Liver (tissue), 8 donors: ENCODE measurements at regions not wholly inside any gene's neighbourhood (a gene's known extent, or its start where the extent isn't known, plus 50 kb on each side); places are given as distances from the start of the nearest gene placed in this dataset.

Source experiments
- DNase-seq: peaks from one replicate; pipeline ENCODE4 v3.0.0-alpha.2; 2017; ENCODE audit warnings: low spot score
- H3K27ac ChIP-seq, 2 donors: one replicate each; pipeline ENCODE4 v1.7.0; 2013; ENCODE audit warnings: inconsistent platforms in 2 of 2, low read length in 2 of 2, control low read depth in 1 of 2, low read depth in 1 of 2, mild to moderate bottlenecking in 1 of 2
- H3K27me3 ChIP-seq, 4 donors: one replicate each; pipeline versions ENCODE4 v1.6.1 to v1.7.0; 2013; ENCODE audit warnings: low read length in 3 of 4, inconsistent platforms in 1 of 4, mild to moderate bottlenecking in 1 of 4, moderate library complexity in 1 of 4; ENCODE audit not compliant: control insufficient read depth in 4 of 4, insufficient read depth in 4 of 4
- H3K36me3 ChIP-seq, 4 donors: one replicate each; pipeline versions ENCODE4 v1.6.1 to v1.7.0; 2013; ENCODE audit warnings: low read length in 3 of 4, mild to moderate bottlenecking in 3 of 4, low read depth in 1 of 4, moderate library complexity in 1 of 4; ENCODE audit not compliant: control insufficient read depth in 4 of 4, insufficient read depth in 3 of 4
- H3K4me1 ChIP-seq, 4 donors: one replicate each; pipeline versions ENCODE4 v1.6.1 to v1.7.0; 2013; ENCODE audit warnings: low read length in 3 of 4, mild to moderate bottlenecking in 3 of 4, moderate library complexity in 1 of 4; ENCODE audit not compliant: control insufficient read depth in 4 of 4, insufficient read depth in 4 of 4
- H3K4me3 ChIP-seq, 3 donors: one replicate each; pipeline versions ENCODE4 v1.6.1 to v1.7.0; 2013; ENCODE audit warnings: low read length in 3 of 3, control low read depth in 1 of 3, low read depth in 1 of 3, mild to moderate bottlenecking in 1 of 3
- H3K9ac ChIP-seq, 2 donors: one replicate each; pipeline ENCODE4 v1.7.0; 2013; ENCODE audit warnings: low read length in 2 of 2, mild to moderate bottlenecking in 2 of 2, moderate library complexity in 2 of 2, control low read depth in 1 of 2, low read depth in 1 of 2
- H3K9me3 ChIP-seq, 4 donors: one replicate each; pipeline versions ENCODE4 v1.6.1 to v1.7.0; 2013; ENCODE audit warnings: low read length in 3 of 4; ENCODE audit not compliant: control insufficient read depth in 4 of 4
- CTCF ChIP-seq: fragments of 150-350 bp; IDR thresholded peaks from 2 replicates; pipeline ENCODE4 v1.5.1; 2017; ENCODE audit warnings: improper control_type of control experiment, low read depth, low read length; ENCODE audit not compliant: missing input control
- EGR1 ChIP-seq, 2 donors: IDR thresholded peaks; 2 replicates each; pipeline ENCODE4 v1.6.1; 2016 to 2018; ENCODE audit warnings: antibody characterized with exemption in 2 of 2, low read depth in 2 of 2
- FOXA1 ChIP-seq: IDR thresholded peaks from 2 replicates; pipeline ENCODE4 v1.6.1; 2016; ENCODE audit warnings: antibody characterized with exemption
- FOXA2 ChIP-seq: IDR thresholded peaks from 2 replicates; pipeline ENCODE4 v1.6.1; 2016; ENCODE audit warnings: antibody characterized with exemption
- GABPA ChIP-seq, 2 donors: IDR thresholded peaks in 1 of 2; conservative IDR thresholded peaks in 1 of 2; 2 replicates each; pipeline ENCODE4 v1.6.1; 2016; ENCODE audit warnings: antibody characterized with exemption in 2 of 2, mild to moderate bottlenecking in 1 of 2, moderate library complexity in 1 of 2
- JUND ChIP-seq, 2 donors: IDR thresholded peaks; 2 replicates each; pipeline ENCODE4 v1.6.1; 2016; ENCODE audit warnings: antibody characterized with exemption in 2 of 2
- MAX ChIP-seq: IDR thresholded peaks from 2 replicates; pipeline ENCODE4 v1.6.1; 2016; ENCODE audit warnings: antibody characterized with exemption
- RAD21 ChIP-seq, 2 donors: IDR thresholded peaks; 2 replicates each; pipeline ENCODE4 v1.6.1; 2016; ENCODE audit warnings: antibody characterized with exemption in 2 of 2, mild to moderate bottlenecking in 2 of 2
- REST ChIP-seq: IDR thresholded peaks from 2 replicates; pipeline ENCODE4 v1.6.1; 2016; ENCODE audit warnings: antibody characterized with exemption, mild to moderate bottlenecking
- YY1 ChIP-seq: IDR thresholded peaks from 2 replicates; pipeline ENCODE4 v1.6.1; 2016; ENCODE audit warnings: antibody characterized with exemption, mild to moderate bottlenecking
- WGBS: extraction: QIAGEN DNeasy Blood & Tissue Kit; methylation state at CpG from one replicate; pipeline ENCODE4 v1.1.7; 2013; 5-methylcytosine and 5-hydroxymethylcytosine counted together
- TF ChIP-seq, protein P1 (sequence below): IDR thresholded peaks from 2 replicates; pipeline ENCODE4 v1.6.1; 2016; ENCODE audit warnings: antibody characterized with exemption
- donor health status: healthy.
- donor health status: healthy.
- donor health status: healthy.
- donor health status: healthy.
- donor health status: healthy.

DNA sequence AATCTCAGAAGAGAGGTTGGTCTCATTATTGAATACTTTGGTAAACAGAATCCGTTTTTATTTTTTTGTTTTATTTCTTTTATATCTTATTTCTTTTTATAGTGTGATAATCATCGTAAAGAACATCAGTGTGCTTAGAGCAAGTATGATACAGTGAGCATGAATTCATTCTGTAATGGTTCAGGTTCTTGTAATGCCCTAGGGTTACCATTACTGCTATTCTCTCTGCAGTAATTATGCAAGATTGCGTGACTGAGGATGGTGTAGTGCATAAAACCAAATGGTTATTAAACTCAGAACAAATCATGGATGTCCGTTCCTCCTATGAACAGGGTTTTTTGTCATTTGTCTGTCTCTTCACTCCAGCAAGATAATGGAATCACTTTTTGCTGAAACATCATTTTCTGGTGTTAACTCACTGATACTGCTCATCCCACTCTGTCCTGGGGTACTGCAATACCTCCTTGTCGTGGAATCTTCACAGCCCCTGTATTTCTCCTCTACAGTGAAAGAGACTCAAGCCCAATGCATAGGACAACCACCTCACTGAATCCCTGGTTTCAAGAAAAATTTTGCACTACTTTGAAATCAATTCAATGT lies 274.8 kb upstream of the ST6GAL2 start:
- TF ChIP-seq FOXA2 = no peak
- TF ChIP-seq YY1 = no peak
- TF ChIP-seq MAX = no peak
- no peak for TF ChIP-seq GABPA (IDR thresholded peaks at IDR 0.05 in 1 of 2, conservative IDR thresholded peaks at IDR 0.05 in 1 of 2)
- TF ChIP-seq EGR1 (IDR thresholded peaks at IDR 0.05; ENCODE audit: low read depth in 2 of 2) = no peak
- Histone ChIP-seq H3K9me3 (peaks cover 0 to 6% (median 0%) of the 10 kb centered on the region in 4 donors), H3K4me3 (no peak overlapping the region), H3K9ac (no peak overlapping the region), H3K27me3 (no peaks in the 10 kb centered on the region), H3K36me3 (no peaks in the 10 kb centered on the region), H3K27ac (no peak overlapping the region), H3K4me1 (no peaks in the 10 kb centered on the region)
- DNase-seq = no peak
- 73% methylated on average over 5 of the region's 5 CpGs for WGBS

DNA sequence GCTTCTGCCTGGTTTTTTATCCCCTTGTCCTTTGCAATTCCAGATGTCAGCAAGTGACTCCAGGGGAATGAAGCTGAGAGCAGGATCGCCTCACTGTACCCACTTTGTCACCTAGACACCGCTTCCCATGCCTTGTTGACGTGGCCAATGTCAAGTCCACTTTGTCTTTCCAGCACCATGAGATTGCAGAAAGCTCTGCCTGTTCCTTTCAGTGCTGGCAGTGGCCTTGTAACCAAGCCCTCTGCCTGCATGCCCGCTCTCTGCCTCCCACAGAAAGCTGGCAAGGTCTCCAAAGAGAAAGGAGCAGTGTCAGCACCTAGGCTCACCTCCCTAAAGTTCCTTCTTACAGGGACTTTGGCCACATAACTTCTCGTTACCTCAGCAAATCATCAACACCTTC lies 282.2 kb upstream of the ST6GAL2 start:
- no peaks in the 10 kb centered on the region for H3K36me3 ChIP-seq
- WGBS = 70% methylated on average over 5 of the region's 5 CpGs
- TF ChIP-seq RAD21 (IDR thresholded peaks at IDR 0.05) = no peak
- no peak for TF ChIP-seq JUND (IDR thresholded peaks at IDR 0.05)
- no peak for TF ChIP-seq REST
- TF ChIP-seq CTCF = no peak
- TF ChIP-seq, protein P1, sequence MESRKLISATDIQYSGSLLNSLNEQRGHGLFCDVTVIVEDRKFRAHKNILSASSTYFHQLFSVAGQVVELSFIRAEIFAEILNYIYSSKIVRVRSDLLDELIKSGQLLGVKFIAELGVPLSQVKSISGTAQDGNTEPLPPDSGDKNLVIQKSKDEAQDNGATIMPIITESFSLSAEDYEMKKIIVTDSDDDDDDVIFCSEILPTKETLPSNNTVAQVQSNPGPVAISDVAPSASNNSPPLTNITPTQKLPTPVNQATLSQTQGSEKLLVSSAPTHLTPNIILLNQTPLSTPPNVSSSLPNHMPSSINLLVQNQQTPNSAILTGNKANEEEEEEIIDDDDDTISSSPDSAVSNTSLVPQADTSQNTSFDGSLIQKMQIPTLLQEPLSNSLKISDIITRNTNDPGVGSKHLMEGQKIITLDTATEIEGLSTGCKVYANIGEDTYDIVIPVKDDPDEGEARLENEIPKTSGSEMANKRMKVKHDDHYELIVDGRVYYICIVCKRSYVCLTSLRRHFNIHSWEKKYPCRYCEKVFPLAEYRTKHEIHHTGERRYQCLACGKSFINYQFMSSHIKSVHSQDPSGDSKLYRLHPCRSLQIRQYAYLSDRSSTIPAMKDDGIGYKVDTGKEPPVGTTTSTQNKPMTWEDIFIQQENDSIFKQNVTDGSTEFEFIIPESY = no peak
- no peak for TF ChIP-seq FOXA1
- no peak for DNase-seq
- H3K27me3 ChIP-seq = no peaks in the 10 kb centered on the region
- H3K9ac ChIP-seq = no peak overlapping the region
- no peak overlapping the region for H3K27ac ChIP-seq
- H3K4me1 ChIP-seq = no peaks in the 10 kb centered on the region
- H3K4me3 ChIP-seq = no peak overlapping the region
- H3K9me3 ChIP-seq = no peaks in the 10 kb centered on the region
